GOT3 (cell line): ENCODE measurements at regions not wholly inside any gene's neighbourhood (a gene's known extent, or its start where the extent isn't known, plus 50 kb on each side); places are given as distances from the start of the nearest gene placed in this dataset.

ENCODE experiments used
- DNase-seq: peaks from one replicate; lab custom pipeline; 2025; ENCODE audit warnings: mixed read lengths; lab: John Stamatoyannopoulos, UW

- DNase-seq, result no peak
Measured at GRCh38 chr11:29959488-29959887, 57.3 kb downstream of the KCNA4 start.

DNA sequence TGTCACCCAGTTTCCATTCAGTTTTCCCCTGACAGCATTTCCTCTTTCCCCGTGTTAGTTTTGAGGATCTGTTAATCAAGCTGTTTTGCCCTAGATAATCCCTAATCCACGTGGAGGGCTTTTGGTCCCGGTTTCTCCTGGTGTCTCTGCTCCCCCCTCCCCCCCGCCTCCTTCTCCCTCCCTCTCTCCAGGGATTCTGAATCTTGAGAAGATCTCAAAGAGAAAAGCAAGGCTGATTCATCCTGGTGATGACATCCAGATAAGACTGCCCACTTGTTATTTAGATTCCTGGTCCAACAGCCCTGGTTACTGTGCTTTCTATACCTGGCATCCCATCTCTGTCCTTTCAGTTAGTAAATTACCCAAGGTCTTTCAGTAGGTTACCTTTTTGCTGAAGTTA lies 59.4 kb downstream of the KCNA4 start:
- no peak for DNase-seq

DNA sequence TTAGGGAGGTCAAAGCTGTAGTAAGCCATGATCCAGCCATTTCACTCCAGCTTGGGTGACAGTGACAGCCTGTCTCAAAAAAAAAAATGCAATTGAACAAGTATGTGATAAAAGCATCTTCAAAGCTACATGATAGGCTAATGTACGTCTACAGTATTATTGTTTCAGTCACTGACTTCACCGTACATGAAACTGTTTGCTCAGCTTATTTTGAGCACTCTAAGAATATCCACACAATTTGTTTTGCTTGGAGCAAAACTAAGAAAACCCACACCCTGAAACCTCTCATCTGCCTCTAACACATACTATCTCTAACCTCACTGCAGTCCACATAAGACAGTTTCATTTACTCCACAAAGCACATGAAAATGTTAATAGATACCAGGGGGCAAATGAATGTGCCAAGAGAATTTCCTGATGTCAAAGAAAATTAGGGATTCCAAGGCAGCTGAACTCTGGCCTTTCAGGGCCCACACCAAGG lies 60.7 kb downstream of the KCNA4 start:
- DNase-seq, result no peak

DNA sequence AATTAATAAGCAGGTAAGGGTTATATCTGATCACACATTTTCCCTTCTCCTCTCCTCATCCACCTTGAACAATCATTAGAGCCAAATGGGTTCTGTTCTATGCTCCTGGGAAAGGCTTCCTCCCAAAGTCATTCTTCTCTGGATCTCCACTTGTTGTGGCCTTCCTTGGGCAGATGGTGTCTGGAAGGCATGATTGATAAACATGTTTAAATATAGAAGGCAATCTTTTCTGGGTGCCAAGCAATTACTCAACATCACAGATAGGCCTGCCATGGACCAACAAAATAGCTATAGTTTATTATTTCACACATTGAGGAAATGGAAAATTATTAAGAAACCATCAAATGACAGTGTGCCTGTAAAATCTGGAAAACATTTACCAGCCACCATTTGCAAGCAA lies 73.5 kb downstream of the KCNA4 start:
- no peak for DNase-seq

- DNase-seq, result no peak
Measured at GRCh38 chr11:29937526-29937925, 79.3 kb downstream of the KCNA4 start.

GRCh38 chr11:29934115-29934638 lies 82.7 kb downstream of the KCNA4 start:
- no peak for DNase-seq

GRCh38 chr11:29916040-29916439 lies 100.8 kb downstream of the KCNA4 start:
- no peak for DNase-seq

- DNase-seq, result no peak
Measured at GRCh38 chr11:29914203-29914930, 102.5 kb downstream of the KCNA4 start.

- DNase-seq, result no peak
Measured at GRCh38 chr11:29913352-29913751, 103.5 kb downstream of the KCNA4 start.

GRCh38 chr11:29900382-29900781 lies 116.4 kb downstream of the KCNA4 start:
- DNase-seq, result no peak

- no peak for DNase-seq
Measured at GRCh38 chr11:29879560-29879959, 137.3 kb downstream of the KCNA4 start.

GRCh38 chr11:29876192-29876591 lies 140.6 kb downstream of the KCNA4 start:
- DNase-seq, result no peak

DNA sequence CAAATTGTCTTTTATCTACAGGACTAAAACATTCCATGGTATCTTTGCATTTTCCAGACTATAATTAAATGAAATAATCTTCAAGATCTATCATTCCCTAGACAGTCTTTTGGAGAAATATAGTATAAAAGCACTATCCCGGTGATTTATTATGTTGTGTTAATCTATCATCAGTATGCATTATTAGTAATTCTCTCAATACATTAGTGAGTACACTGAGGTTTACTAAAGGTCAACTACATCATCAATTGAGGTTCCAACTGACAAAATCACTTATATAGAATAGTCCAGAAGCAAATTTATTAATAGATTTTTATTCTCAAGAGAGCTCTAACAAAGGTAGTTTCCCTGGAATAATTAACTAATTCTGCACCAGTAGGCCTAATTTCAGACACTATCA lies 169.6 kb downstream of the KCNA4 start:
- no peak for DNase-seq

DNA sequence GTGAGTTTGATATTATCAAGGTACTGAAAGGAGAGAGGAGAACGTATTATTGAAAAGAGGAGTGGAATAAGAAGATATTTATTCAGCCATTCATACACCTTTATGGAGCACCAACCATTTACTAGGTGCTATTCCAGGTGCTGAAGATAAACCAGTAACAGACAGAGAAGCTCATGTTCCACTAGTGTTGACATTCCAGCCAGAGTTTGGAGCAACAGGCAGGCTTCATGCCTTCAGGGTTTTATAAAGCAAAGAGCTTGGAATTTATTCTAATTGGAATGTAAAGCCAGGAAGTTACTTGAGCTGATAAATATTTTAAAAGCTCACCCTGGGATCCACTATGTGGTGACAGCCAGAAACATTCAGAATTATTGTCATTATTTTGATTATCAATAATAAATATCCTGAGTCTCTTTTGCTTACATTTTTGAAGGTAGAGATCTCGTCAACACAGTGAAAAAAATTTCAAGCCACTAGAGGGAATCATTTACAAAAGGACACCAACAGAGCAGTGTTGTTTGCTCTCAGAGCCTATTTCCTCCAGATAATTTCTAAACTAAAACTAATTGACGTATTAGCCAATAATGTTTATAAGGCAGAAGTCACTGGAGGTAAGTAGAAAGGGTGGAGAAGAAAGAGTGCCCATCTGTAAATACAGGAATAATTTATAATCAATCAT lies 172.0 kb downstream of the KCNA4 start:
- DNase-seq, result no peak

- DNase-seq, result no peak
Measured at GRCh38 chr11:29844031-29844430, 172.8 kb downstream of the KCNA4 start.

- DNase-seq, result no peak
Measured at GRCh38 chr11:29842061-29842460, 174.8 kb downstream of the KCNA4 start.

DNA sequence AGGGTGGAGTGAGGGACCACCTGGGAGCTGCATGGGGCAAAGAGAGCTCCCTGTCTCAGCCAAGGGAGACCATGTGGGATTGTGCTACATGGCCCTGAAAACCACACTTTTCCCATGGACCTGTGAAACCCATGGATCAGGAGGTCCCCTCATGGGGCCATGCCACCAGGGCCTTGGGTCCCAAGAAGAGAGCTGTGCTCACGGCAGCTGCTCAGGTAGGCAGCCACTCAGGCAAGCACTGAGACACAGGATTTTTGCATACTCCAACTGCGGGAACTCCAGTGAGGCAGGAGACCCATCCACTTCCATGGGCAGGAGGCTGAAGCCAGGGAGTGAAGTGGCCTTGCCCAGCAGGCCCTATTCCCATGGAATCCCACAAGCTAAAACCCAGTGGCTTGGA lies 190.0 kb downstream of the KCNA4 start:
- DNase-seq, result no peak

GRCh38 chr11:29816359-29816758 lies 200.5 kb downstream of the KCNA4 start:
- DNase-seq, result no peak

DNA sequence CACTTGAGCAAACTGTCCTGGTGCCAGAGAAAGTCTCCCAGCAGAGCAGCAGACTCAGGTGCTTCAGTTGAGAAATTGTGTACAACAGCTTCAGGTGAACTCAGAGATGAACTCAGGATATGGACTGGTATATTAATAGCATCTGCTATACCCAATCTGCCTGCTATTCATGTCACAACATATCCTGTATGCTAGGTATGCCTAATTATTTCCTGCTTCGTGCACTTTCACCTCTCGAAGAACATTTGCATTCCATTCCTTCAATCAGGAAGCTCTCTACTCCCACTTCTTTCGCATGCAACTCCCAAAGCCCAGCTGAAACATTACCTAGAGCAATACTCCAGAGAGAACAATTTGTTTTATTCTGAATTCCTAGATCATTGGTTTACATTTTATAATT lies 207.7 kb downstream of the KCNA4 start:
- no peak for DNase-seq

DNA sequence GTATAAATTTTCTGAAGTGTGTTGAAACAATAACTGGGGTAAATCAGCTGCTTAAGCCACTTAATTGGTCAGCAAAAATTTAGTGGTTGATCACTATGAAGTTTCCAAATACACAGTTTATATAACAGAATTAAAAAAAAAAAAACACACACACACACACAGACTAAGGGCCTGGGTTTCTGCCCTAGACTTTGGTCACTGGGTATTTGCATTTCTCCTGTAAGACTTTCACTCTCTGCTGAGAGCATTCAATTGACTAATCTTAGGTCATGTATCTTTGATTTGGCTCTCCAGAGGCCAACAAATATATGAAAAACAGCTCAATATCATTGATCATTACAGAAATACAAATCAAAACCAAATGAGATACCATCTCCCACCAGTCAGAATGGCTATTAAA lies 214.3 kb downstream of the KCNA4 start:
- no peak for DNase-seq

DNA sequence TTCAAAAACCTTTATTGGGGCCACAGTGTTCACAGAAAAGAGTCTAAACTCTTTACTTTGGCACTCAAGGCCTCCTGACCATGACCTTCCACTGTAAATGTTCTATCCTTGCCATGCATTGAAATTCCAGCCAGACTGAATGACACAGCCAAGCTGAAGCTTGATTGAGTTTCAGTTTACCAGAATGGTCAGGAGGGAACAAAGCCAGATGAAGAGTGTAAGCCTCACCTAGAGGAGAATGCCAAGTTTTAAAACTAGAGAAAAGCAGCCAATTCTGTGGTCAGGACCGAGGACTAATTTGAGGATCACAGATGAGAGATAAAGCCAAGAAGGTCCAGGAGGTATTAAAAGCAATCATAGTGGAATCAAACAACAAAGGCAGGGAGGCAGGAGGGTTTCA lies 215.3 kb downstream of the KCNA4 start:
- DNase-seq, result no peak

DNA sequence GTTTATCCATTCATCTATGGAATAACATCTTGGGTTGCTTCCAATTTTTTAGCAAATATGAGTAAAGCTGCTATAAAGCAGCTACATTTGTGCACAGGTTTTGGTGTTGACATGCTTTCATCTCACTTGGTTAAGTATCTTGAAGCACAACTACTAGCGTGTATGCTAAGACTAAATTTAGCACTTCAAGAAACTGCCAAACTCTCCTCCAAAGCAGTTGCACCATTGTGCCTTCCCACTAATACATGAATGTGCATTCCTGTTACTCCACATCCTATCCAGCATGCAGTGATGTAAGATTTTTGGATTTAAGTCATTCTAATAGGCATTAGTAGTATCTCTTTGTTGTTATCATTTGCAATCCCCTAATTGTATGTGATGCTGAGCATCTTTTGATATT lies 230.7 kb downstream of the KCNA4 start:
- DNase-seq, result no peak

DNA sequence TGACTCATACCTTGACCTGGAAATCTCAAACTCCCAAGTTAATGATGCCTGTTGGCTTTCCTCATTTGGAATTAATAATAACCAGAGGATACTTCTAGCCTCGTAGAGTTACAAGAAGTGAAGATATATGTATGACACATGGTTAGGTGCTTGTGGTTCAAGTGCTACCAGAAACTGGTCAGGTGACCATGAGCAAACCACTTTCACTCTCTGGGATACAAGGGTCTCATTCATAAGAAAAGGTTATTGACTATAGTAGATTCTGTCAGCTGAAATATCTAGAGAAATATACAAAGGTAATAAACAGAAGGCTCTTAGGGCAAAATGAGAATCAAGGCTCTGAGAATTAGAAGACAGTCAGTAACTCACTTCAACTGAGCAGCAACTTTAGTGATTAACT lies 233.3 kb downstream of the KCNA4 start:
- DNase-seq, result no peak
